ENCODE measurements at regions not wholly inside any gene's neighbourhood (a gene's known extent, or its start where the extent isn't known, plus 50 kb on each side); places are given as distances from the start of the nearest gene placed in this dataset.
"Not testable (repeated sequence)": the region's sequence is repeated elsewhere in the genome, so short reads cannot be mapped to it uniquely, and the experiment has no call there.

GRCh38 chr3:68676136-68676535 lies 256.2 kb downstream of the TAFA4 start:
- FAIRE-seq = no peak

DNA sequence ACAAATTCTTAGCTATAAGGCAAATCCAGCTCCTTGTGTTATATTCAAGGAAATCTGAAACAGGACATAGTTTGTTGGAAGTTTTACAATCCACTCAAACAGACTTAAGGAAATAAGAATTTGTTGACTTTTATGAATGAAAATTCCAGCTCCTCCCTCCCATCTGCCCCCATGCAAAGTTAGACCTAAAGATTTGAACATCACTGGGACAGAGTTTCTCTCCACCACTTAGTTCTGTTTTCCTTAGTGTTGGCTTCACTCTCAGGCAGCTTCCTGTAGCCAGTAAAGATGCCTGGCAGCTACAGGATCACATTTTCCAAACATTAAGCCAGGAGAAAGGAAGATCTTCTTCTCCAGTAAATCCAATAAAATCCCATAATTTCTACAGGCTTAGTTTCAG lies 265.0 kb downstream of the TAFA4 start:
- FAIRE-seq (no peak), DNase-seq (ENCODE audit: insufficient read length, low spot score) (no peak)

More at GRCh38 chr3:68676136-68676535, 256.2 kb downstream of the TAFA4 start:
- DNase-seq (ENCODE audit: insufficient read length, low spot score) = no peak

DNA sequence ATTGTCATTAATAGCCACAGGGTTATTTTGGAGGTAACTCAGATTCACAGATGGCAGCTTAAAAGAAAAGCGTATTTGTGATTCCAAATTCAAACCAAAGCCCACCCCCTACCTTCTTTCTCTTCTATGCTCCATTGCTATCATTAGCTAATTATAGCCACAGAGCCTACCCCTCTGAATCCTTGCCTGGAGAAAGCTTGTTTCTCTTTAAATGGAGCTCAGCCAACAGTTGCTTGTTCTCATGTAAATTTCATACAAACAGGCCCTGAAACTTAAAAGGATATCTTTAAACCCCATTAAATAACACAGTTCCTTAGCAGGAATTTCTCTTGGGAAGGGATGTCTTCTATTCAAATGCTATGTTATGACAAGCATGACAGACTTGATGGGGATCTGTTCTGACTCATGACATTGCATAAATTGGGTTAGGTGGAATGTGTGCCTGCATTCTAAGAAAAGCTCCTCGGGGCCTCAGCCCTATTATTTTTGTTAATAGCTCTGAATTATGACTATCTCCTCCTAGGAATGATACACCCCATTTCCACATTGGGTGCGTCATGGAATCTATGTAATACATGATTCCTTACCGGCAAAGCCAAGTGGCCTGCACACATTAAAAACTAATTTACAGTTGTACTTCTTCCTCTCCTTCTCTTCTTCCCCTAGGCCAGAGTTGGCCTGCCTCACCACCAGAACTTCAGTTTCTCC lies 265.8 kb downstream of the TAFA4 start:
- DNase-seq (ENCODE audit: insufficient read length, low spot score) = peak; percentile 36
- FAIRE-seq = no peak

DNA sequence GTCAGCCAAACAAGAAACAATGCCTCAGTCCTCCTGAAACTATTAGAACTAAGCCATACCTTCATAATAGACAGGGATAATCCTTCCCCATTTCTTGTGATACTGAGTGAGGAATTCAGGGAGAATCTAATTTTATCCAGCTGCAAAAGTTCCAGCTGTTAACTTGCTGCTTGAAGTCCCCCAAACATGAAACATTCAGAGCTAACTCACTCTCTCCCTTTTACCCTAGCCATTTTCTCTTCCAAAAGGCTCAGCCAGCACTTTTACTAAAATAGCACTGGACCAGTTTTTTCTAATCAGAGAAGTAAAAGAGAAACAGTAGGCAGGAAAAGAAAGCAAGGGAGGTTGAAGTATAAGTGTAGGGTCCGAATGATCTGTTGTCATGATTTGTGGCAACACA lies 268.1 kb downstream of the TAFA4 start:
- no peak for FAIRE-seq
- DNase-seq (ENCODE audit: insufficient read length, low spot score) = no peak

- DNase-seq (ENCODE audit: insufficient read length, low spot score) = no peak
- FAIRE-seq = no peak
These were observed 270.2 kb downstream of the TAFA4 start for GRCh38 chr3:68662176-68662575.

- DNase-seq (ENCODE audit: insufficient read length, low spot score); FAIRE-seq: not testable (repeated sequence)
These were observed 281.7 kb downstream of the TAFA4 start for GRCh38 chr3:68650657-68651056.

GRCh38 chr3:68648494-68648893 lies 283.9 kb downstream of the TAFA4 start:
- DNase-seq (ENCODE audit: insufficient read length, low spot score) (no peak), FAIRE-seq (no peak)

GRCh38 chr3:68631850-68632545 lies 300.3 kb downstream of the TAFA4 start:
- no peak for FAIRE-seq
- no peak for DNase-seq (ENCODE audit: insufficient read length, low spot score)

- DNase-seq (ENCODE audit: insufficient read length, low spot score) = no peak
- no peak for FAIRE-seq
These were observed 312.1 kb downstream of the TAFA4 start for GRCh38 chr3:68620211-68620610.

GRCh38 chr3:68614087-68614486 lies 318.3 kb downstream of the TAFA4 start:
- DNase-seq (ENCODE audit: insufficient read length, low spot score) (no peak), FAIRE-seq (no peak)

DNA sequence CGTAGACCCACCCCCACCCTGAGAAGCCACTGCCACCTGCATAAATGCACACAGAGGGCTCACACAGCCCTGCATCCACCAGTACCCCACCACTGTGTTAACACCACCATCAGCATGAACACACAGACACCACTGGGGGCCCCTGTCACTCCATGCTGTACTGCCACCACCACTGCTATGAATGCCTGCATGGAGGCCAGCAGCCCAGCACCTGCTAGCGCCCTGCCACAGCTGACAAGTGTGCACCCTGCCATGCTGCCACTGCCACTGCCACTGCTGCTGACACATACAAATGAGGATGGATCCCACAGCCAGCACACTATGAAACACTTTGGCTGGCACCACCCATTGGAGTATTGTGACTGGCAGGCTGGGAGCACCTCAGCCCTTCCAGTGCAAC lies 361.0 kb downstream of the TAFA4 start:
- FAIRE-seq = no peak
- DNase-seq (ENCODE audit: insufficient read length, low spot score) = no peak

DNA sequence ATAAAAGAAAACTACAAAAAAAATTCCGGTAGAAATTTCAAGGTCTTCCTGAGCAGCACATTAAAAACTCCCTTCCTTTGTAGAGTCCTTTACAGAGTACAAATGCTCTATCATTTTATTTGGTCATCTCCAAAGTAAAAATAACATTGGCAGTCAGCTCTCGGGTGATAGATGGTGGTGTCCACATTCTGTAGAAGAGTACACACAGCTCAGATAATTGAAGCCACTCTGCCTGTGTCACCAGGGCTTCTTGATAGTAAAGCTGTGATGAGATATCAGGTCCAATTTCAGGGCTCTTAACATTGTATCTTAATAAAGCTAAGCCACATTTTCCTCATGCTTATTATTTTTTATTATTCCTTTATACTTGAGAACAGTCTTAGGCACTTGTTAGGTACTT lies 371.6 kb downstream of the TAFA4 start:
- FAIRE-seq (no peak), DNase-seq (ENCODE audit: insufficient read length, low spot score) (no peak)

DNA sequence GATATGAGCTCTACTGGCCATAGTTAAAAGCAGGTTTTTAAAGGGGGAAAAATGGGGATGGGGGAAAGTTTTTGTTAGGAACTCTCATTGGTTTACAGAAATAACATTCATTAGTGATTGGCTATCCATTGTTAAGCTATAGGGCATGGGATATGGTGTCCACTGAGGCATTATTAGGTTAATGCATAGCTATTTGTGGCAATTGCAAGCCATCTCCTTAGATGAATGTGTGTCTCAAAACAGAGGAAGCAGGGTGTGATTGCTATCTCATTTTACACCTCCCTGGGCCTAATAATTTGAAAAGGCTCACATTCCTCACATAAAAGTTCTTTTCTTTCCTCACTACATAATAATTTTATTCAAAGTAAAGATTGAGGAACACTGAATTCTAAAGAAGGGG lies 396.6 kb downstream of the TAFA4 start:
- FAIRE-seq = no peak

GRCh38 chr3:68523330-68523729 lies 409.0 kb downstream of the TAFA4 start:
- DNase-seq (ENCODE audit: insufficient read length, low spot score) (no peak), FAIRE-seq (no peak)

More for the DNA sequence above, 396.6 kb downstream of the TAFA4 start:
- no peak for DNase-seq (ENCODE audit: insufficient read length, low spot score)

- FAIRE-seq (no peak), DNase-seq (ENCODE audit: insufficient read length, low spot score) (no peak)
These were observed 417.1 kb downstream of the TAFA4 start for GRCh38 chr3:68515237-68515636.

GRCh38 chr3:68504201-68504600 lies 428.1 kb downstream of the TAFA4 start:
- FAIRE-seq = no peak
- no peak for DNase-seq (ENCODE audit: insufficient read length, low spot score)

DNA sequence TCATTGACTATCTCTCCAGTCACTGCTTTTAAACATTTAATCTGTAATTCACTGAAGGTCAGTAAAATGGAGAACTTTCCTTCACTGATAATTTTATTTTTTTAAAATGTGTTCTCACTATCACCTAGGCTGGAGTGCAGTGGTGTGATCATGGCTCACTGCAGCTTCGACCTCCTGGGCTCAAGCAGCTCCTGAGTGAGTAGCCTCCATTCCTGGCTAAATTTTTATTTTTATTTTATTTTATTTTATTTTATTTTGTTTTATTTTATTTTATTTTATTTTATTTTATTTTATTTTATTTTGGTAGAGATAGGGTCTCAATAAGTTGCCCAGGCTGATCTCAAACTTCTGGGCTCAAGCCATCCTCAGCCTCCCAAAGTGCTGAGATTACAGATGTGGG lies 446.5 kb downstream of the TAFA4 start:
- not testable (repeated sequence) for DNase-seq (ENCODE audit: insufficient read length, low spot score); FAIRE-seq

- FAIRE-seq (no peak), DNase-seq (ENCODE audit: insufficient read length, low spot score) (no peak)
These were observed 447.3 kb downstream of the TAFA4 start for GRCh38 chr3:68485051-68485450.

DNA sequence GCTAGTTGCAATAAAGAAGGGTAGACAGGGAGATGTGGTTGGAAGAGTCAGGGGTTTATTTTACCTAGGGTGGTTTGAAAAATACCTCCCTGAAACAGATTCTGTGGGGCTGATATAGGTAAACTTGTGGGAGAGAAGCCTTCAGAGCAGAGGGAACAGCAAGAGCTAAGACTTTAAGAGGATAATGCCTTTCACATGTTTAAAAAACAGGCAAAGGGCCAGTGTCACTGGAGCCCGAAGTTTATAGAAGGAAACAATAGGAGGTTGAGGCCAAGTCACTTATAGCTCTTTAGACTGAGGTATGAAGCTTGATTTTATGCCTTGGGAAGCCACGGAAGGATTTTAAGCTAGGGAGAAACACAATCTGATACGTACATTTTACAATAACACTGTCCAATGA lies 448.7 kb downstream of the TAFA4 start:
- DNase-seq (ENCODE audit: insufficient read length, low spot score) = no peak
- no peak for FAIRE-seq

GRCh38 chr3:68483041-68483440 lies 449.3 kb downstream of the TAFA4 start:
- FAIRE-seq = no peak

GRCh38 chr3:68482565-68482964 lies 449.8 kb downstream of the TAFA4 start:
- DNase-seq (ENCODE audit: insufficient read length, low spot score) = no peak
- no peak for FAIRE-seq

More at GRCh38 chr3:68483041-68483440, 449.3 kb downstream of the TAFA4 start:
- DNase-seq (ENCODE audit: insufficient read length, low spot score) = no peak

DNA sequence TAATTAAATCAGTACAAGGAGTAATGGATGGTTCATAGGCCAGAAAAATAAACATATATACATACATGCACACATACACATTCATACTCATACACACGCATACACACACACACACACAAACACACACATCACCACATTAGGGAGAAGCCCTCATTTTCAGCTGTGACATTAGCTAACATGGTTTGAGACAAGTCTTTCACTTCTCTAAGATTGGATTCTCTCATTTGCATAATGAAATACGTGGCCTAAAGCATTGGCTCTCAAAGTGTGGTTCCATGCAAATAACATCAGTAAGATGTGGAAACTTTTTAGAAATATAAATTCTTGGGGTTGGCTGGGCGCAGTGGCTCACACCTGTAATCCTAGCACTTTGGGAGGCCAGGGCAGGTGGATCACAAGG lies 452.6 kb downstream of the TAFA4 start:
- no peak for FAIRE-seq
- DNase-seq (ENCODE audit: insufficient read length, low spot score) = no peak
